Right atrium auricular region (tissue), 2 donors: ENCODE measurements at regions not wholly inside any gene's neighbourhood (a gene's known extent, or its start where the extent isn't known, plus 50 kb on each side); places are given as distances from the start of the nearest gene placed in this dataset.

Experiments used
- DNase-seq: peaks from one replicate; pipeline ENCODE4 v3.0.0-alpha.2; 2019; ENCODE audit warnings: low spot score
- H3K27ac ChIP-seq, 2 donors: fragments of 200-600 bp; sonication (generic); 1 replicate in 1 of 2; 2 replicates in 1 of 2; pipeline ENCODE4 v1.5.1; 2016 to 2019
- H3K27me3 ChIP-seq, 2 donors: fragments of 200-600 bp; sonication (generic); one replicate each; pipeline versions ENCODE4 v1.5.1 to v1.6.0; 2017 to 2019
- H3K36me3 ChIP-seq: fragments of 200-600 bp; sonication (generic); one replicate; pipeline ENCODE4 v1.5.1; 2016
- H3K4me1 ChIP-seq, 2 donors: fragments of 200-600 bp; sonication (generic); one replicate each; pipeline versions ENCODE4 v1.5.1 to v1.6.0; 2017 to 2019
- H3K4me3 ChIP-seq, 2 donors: fragments of 200-600 bp; sonication (generic); 1 replicate in 1 of 2; 2 replicates in 1 of 2; pipeline ENCODE4 v1.5.1; 2017 to 2019; ENCODE audit warnings: mild to moderate bottlenecking in 1 of 2, moderate library complexity in 1 of 2
- H3K9me3 ChIP-seq, 2 donors: fragments of 200-600 bp; sonication (generic); one replicate each; pipeline ENCODE4 v1.5.1; 2019
- CTCF ChIP-seq, 2 donors: fragments of 200-600 bp; sonication (generic); IDR thresholded peaks; one replicate each; pipeline ENCODE4 v1.5.1; 2019; ENCODE audit warnings: antibody characterized with exemption in 2 of 2

DNA sequence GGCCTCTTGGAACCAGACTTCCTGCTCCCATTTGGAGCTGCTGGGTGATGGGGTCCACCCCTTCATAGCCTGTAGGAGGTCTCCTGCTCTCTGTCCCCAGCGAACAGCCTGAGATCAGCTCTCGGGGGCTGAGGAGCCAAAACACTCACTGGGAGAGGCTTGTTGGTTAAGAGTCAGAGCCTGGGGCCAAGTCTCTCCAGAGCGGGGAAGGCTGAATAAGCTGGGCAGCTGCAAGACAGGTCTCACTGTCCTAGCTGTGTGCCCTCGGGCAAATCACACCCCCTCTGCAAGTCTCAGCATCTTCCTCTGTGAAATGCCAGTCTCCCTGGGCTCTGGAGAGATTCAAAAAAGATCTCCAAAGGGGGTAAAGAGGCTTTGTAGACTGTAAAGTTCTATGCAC lies 174.6 kb downstream of the WSCD1 start:
- no peaks in the 10 kb centered on the region for H3K4me1 ChIP-seq
- no peaks in the 10 kb centered on the region for H3K36me3 ChIP-seq
- H3K27ac ChIP-seq, result no peak overlapping the region
- DNase-seq, result no peak
- H3K27me3 ChIP-seq, result no peaks in the 10 kb centered on the region
- no peak overlapping the region for H3K4me3 ChIP-seq
- H3K9me3 ChIP-seq, result no peaks in the 10 kb centered on the region
- TF ChIP-seq CTCF (IDR thresholded peaks at IDR 0.05), result no peak

DNA sequence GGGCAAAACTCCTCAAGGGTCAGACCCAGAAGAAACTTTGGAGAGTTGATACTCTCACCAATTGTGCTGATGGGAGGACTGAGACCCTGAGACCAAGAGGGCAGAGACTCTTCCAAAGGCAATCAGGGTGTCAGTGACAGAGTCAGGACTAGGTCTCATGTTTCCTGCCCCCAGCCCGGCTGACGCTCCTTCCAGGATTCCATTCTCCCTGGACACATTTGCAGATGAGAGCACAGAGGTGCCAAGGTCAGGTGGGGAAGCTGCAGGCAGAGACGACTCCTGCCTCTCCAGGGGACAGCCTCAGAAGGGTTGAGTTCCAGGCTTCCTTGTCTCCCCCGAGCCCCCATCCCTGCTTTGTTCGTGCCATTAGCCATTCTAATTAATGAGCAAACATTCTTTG lies 174.1 kb downstream of the WSCD1 start:
- no peaks in the 10 kb centered on the region for H3K4me1 ChIP-seq
- H3K36me3 ChIP-seq, result no peaks in the 10 kb centered on the region
- no peak overlapping the region for H3K4me3 ChIP-seq
- no peak for TF ChIP-seq CTCF (IDR thresholded peaks at IDR 0.05)
- no peaks in the 10 kb centered on the region for H3K27me3 ChIP-seq
- H3K27ac ChIP-seq, result no peak overlapping the region
- DNase-seq, result peak; percentile 42
- H3K9me3 ChIP-seq, result no peaks in the 10 kb centered on the region

DNA sequence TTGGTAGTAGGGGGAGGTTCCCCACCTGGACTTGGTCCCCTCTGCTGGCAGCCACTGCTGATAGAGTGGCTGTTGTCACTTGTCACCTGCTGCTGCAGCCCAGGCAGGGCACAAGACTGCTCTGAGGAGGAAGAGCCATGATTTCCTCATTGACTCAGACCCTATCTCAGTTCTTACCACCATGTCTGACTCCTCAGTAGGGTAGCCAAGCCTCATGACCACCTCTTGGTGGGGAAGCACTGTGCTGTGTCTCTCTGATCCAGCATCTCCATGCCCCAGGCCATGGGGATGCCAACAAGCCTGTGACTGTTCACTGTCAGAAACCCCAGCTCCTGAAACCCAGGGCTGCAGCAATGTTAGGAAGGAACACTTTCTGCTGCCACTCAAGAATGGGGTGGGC lies 173.0 kb downstream of the WSCD1 start:
- H3K36me3 ChIP-seq, result no peaks in the 10 kb centered on the region
- DNase-seq, result no peak
- H3K9me3 ChIP-seq, result no peaks in the 10 kb centered on the region
- no peak for TF ChIP-seq CTCF (IDR thresholded peaks at IDR 0.05)
- H3K4me1 ChIP-seq, result no peaks in the 10 kb centered on the region
- no peaks in the 10 kb centered on the region for H3K27me3 ChIP-seq
- no peak overlapping the region for H3K27ac ChIP-seq
- no peak overlapping the region for H3K4me3 ChIP-seq

- H3K9me3 ChIP-seq, result no peaks in the 10 kb centered on the region
- TF ChIP-seq CTCF (IDR thresholded peaks at IDR 0.05), result no peak
These were observed 171.8 kb downstream of the WSCD1 start for GRCh38 chr17:6241996-6242395.

DNA sequence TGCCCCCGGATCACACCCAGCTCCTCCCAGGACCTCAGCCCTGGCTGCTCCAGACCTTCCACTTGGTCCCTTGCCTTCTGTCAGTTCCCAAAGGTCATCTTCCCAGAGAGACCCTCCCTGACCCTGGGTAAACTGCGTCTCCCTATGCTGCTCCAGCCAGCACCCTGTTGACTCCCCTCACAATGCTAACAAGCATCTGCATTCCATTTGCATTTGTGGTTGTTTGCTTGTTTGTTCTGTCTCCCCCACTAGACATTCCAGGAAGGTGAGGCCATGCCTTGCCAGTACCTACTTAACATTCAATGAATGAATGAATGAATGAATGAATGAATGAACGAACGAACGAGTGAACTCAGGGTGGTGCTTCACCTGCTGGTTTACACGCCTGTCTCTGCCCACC lies 171.2 kb downstream of the WSCD1 start:
- H3K4me3 ChIP-seq, result no peak overlapping the region
- no peak overlapping the region for H3K27ac ChIP-seq
- H3K27me3 ChIP-seq, result no peaks in the 10 kb centered on the region
- TF ChIP-seq CTCF (IDR thresholded peaks at IDR 0.05), result no peak
- no peaks in the 10 kb centered on the region for H3K4me1 ChIP-seq
- no peaks in the 10 kb centered on the region for H3K9me3 ChIP-seq
- no peaks in the 10 kb centered on the region for H3K36me3 ChIP-seq
- peak; percentile 13 for DNase-seq

More at GRCh38 chr17:6241996-6242395, 171.8 kb downstream of the WSCD1 start:
- Histone ChIP-seq H3K4me1 (no peaks in the 10 kb centered on the region), H3K27me3 (no peaks in the 10 kb centered on the region), H3K27ac (no peak overlapping the region), H3K4me3 (no peak overlapping the region), H3K36me3 (no peaks in the 10 kb centered on the region)
- DNase-seq, result peak; percentile 40

DNA sequence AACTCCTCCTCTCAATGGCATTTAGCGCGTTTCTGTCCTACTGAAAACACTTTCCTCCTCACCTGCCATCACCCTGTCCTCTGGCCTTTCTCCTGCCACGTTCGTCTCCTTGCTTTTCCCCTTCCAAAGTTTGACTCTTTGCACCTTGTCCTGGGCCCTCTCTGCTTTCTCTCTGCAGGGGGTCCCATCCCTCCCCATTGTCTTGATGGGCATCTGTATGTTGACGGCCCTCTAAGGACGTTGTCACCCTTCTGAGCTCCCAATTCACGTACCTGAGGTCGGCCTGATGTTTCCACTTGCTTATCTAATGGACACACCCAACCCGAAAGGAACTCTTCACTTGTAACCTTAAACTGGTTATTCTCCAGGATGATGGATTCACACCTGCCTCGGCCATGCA lies 170.4 kb downstream of the WSCD1 start:
- no peaks in the 10 kb centered on the region for H3K9me3 ChIP-seq
- no peaks in the 10 kb centered on the region for H3K36me3 ChIP-seq
- DNase-seq, result no peak
- H3K4me1 ChIP-seq, result no peaks in the 10 kb centered on the region
- TF ChIP-seq CTCF (IDR thresholded peaks at IDR 0.05), result no peak
- H3K27ac ChIP-seq, result no peak overlapping the region
- no peaks in the 10 kb centered on the region for H3K27me3 ChIP-seq
- H3K4me3 ChIP-seq, result no peak overlapping the region
